ENCODE measurements at regions not wholly inside any gene's neighbourhood (a gene's known extent, or its start where the extent isn't known, plus 50 kb on each side); places are given as distances from the start of the nearest gene placed in this dataset.
A peak's percentile ranks its signal among the peaks of the same experiment; 100 is the strongest.

- Histone ChIP-seq H3K4me3 (ENCODE audit: low read length) (no peak overlapping the region), H3K9me3 (ENCODE audit: control insufficient read depth, low read length) (no peaks in the 10 kb centered on the region), H3K27me3 (ENCODE audit: control insufficient read depth, insufficient read depth, low read length) (no peaks in the 10 kb centered on the region), H3K4me1 (ENCODE audit: control insufficient read depth, insufficient read depth, low read length) (peaks cover 15% of the 10 kb centered on the region), H3K9ac (ENCODE audit: low read length) (no peak overlapping the region), H3K36me3 (ENCODE audit: control insufficient read depth, insufficient read depth, low read length) (no peaks in the 10 kb centered on the region)
Observed at GRCh38 chr10:113443141-113443925, 109.5 kb upstream of the HABP2 start.

- H3K36me3 ChIP-seq (ENCODE audit: control insufficient read depth, insufficient read depth, low read length), result no peaks in the 10 kb centered on the region
- H3K4me3 ChIP-seq (ENCODE audit: low read length), result no peak overlapping the region
- no peak overlapping the region for H3K9ac ChIP-seq (ENCODE audit: low read length)
- peaks cover 15% of the 10 kb centered on the region for H3K4me1 ChIP-seq (ENCODE audit: control insufficient read depth, insufficient read depth, low read length)
- no peaks in the 10 kb centered on the region for H3K9me3 ChIP-seq (ENCODE audit: control insufficient read depth, low read length)
- no peaks in the 10 kb centered on the region for H3K27me3 ChIP-seq (ENCODE audit: control insufficient read depth, insufficient read depth, low read length)
Observed at GRCh38 chr10:113444766-113445365, 108.0 kb upstream of the HABP2 start.

DNA sequence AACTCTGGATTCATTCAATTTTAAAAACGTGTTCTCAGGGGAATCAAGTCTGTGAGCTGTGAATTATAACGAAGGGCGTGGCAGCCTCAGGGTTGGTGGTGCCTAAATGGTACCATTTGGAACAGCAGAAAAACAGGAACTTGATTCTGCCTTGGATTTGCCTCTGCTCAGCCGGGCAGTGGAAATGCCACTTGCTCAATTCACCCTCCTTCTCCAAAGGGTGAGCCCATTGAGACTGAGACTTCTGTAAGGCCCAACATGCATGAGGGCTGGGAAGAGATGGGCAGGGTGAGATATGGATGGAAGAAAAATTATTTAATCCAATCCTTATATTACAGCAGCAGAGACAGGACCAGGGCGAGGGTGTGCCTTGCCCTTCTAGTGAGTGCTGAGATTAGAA, 107.1 kb upstream of the HABP2 start:
- H3K4me3 ChIP-seq (ENCODE audit: low read length), result no peak overlapping the region
- H3K9ac ChIP-seq (ENCODE audit: low read length), result no peak overlapping the region
- peaks cover 15% of the 10 kb centered on the region for H3K4me1 ChIP-seq (ENCODE audit: control insufficient read depth, insufficient read depth, low read length)
- H3K36me3 ChIP-seq (ENCODE audit: control insufficient read depth, insufficient read depth, low read length), result no peaks in the 10 kb centered on the region
- H3K9me3 ChIP-seq (ENCODE audit: control insufficient read depth, low read length), result no peaks in the 10 kb centered on the region
- no peaks in the 10 kb centered on the region for H3K27me3 ChIP-seq (ENCODE audit: control insufficient read depth, insufficient read depth, low read length)

GRCh38 chr10:113446739-113447138, 106.1 kb upstream of the HABP2 start:
- Histone ChIP-seq H3K4me1 (ENCODE audit: control insufficient read depth, insufficient read depth, low read length) (peaks cover 15% of the 10 kb centered on the region), H3K36me3 (ENCODE audit: control insufficient read depth, insufficient read depth, low read length) (no peaks in the 10 kb centered on the region), H3K4me3 (ENCODE audit: low read length) (no peak overlapping the region), H3K9ac (ENCODE audit: low read length) (no peak overlapping the region), H3K27me3 (ENCODE audit: control insufficient read depth, insufficient read depth, low read length) (no peaks in the 10 kb centered on the region), H3K9me3 (ENCODE audit: control insufficient read depth, low read length) (no peaks in the 10 kb centered on the region)

DNA sequence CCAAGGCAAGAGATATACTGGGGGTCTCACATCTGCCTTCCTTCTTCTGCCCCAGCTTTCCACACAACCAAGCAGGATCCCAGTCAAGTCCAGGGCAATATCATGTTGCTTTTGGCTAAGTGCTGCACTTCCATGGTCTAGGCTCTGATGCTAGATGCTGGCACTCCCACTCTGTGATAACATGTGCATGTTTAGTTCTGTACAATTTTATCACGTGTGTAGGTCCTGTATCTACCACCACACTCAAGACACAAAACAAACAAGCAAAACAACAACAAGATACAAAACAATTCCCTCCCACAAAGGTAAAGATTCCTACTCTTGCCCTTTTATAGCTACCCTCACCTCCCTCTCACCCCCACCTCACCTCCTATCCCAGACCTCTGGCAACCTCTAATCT, 105.6 kb upstream of the HABP2 start:
- Histone ChIP-seq H3K9me3 (ENCODE audit: control insufficient read depth, low read length) (no peaks in the 10 kb centered on the region), H3K36me3 (ENCODE audit: control insufficient read depth, insufficient read depth, low read length) (no peaks in the 10 kb centered on the region), H3K4me3 (ENCODE audit: low read length) (no peak overlapping the region), H3K27me3 (ENCODE audit: control insufficient read depth, insufficient read depth, low read length) (no peaks in the 10 kb centered on the region), H3K4me1 (ENCODE audit: control insufficient read depth, insufficient read depth, low read length) (peaks cover 15% of the 10 kb centered on the region), H3K9ac (ENCODE audit: low read length) (no peak overlapping the region)

GRCh38 chr10:113449006-113449695, 103.7 kb upstream of the HABP2 start:
- Histone ChIP-seq H3K9ac (ENCODE audit: low read length) (no peak overlapping the region), H3K27me3 (ENCODE audit: control insufficient read depth, insufficient read depth, low read length) (no peaks in the 10 kb centered on the region), H3K4me3 (ENCODE audit: low read length) (no peak overlapping the region), H3K36me3 (ENCODE audit: control insufficient read depth, insufficient read depth, low read length) (no peaks in the 10 kb centered on the region), H3K9me3 (ENCODE audit: control insufficient read depth, low read length) (no peaks in the 10 kb centered on the region), H3K4me1 (ENCODE audit: control insufficient read depth, insufficient read depth, low read length) (peaks cover 17% of the 10 kb centered on the region)

DNA sequence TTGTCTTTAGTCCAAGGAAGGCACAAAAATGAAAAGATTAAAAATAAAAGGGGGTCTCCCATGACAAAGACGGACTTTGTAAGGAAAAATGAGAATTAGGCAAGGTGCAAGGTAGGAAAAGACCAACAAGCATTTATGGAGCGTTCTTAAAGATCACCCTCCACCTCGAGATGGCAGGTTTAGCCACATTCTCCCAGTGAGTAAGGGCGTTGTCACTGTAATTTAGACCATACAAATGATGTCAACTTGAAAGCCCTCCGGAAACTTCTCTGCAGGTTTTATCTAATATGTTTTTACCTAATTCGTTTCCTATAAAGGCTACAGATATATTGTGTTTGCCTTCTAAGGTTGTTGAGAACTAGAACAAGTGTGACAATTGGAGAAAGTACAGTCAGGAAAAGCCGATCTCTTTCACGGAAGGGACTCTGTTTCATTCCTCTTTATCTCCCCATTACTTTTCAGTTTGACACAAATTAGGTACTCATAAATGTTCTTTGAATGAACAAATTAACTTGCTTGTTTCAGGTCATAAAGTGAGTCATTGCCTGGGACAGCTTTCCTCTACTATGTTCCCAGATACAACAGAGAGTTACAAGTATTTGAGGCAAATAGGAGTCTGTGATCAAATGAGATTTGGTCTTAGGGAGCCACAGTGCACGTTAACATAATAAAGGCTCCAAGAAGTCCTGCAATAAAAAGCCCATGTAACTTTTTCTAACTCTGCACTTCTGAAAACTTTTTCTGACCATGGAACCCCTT, 102.6 kb upstream of the HABP2 start:
- Histone ChIP-seq H3K27me3 (ENCODE audit: control insufficient read depth, insufficient read depth, low read length) (no peaks in the 10 kb centered on the region), H3K9ac (ENCODE audit: low read length) (no peak overlapping the region), H3K36me3 (ENCODE audit: control insufficient read depth, insufficient read depth, low read length) (no peaks in the 10 kb centered on the region), H3K4me3 (ENCODE audit: low read length) (no peak overlapping the region), H3K9me3 (ENCODE audit: control insufficient read depth, low read length) (no peaks in the 10 kb centered on the region), H3K4me1 (ENCODE audit: control insufficient read depth, insufficient read depth, low read length) (peaks cover 27% of the 10 kb centered on the region)

GRCh38 chr10:113450906-113451305, 101.9 kb upstream of the HABP2 start:
- Histone ChIP-seq H3K36me3 (ENCODE audit: control insufficient read depth, insufficient read depth, low read length) (no peaks in the 10 kb centered on the region), H3K4me1 (ENCODE audit: control insufficient read depth, insufficient read depth, low read length) (peaks cover 27% of the 10 kb centered on the region), H3K27me3 (ENCODE audit: control insufficient read depth, insufficient read depth, low read length) (no peaks in the 10 kb centered on the region), H3K9me3 (ENCODE audit: control insufficient read depth, low read length) (no peaks in the 10 kb centered on the region), H3K9ac (ENCODE audit: low read length) (no peak overlapping the region), H3K4me3 (ENCODE audit: low read length) (no peak overlapping the region)

GRCh38 chr10:113452146-113452845, 100.6 kb upstream of the HABP2 start:
- Histone ChIP-seq H3K4me3 (ENCODE audit: low read length) (no peak overlapping the region), H3K36me3 (ENCODE audit: control insufficient read depth, insufficient read depth, low read length) (no peaks in the 10 kb centered on the region), H3K4me1 (ENCODE audit: control insufficient read depth, insufficient read depth, low read length) (peaks cover 13% of the 10 kb centered on the region), H3K9me3 (ENCODE audit: control insufficient read depth, low read length) (no peaks in the 10 kb centered on the region), H3K9ac (ENCODE audit: low read length) (no peak overlapping the region), H3K27me3 (ENCODE audit: control insufficient read depth, insufficient read depth, low read length) (no peaks in the 10 kb centered on the region)

DNA sequence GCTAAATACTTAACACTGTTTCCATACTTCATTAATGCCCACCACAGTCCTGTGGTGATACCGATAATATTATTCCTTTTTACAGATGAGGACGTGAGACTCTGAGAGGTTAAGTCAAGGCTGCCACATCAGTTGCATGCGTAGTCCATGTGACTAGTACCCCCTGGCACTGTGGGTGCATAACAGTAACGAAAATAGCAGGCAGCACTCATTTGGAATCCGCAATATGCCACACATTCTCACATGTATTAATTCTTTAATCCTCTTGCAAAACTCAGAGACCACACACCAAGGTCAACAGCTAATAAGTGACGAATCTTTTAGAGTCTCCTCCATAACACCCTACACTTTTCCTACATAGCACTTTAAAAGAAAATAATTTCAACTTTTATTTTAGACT, 99.5 kb upstream of the HABP2 start:
- H3K27me3 ChIP-seq (ENCODE audit: control insufficient read depth, insufficient read depth, low read length), result no peaks in the 10 kb centered on the region
- no peaks in the 10 kb centered on the region for H3K36me3 ChIP-seq (ENCODE audit: control insufficient read depth, insufficient read depth, low read length)

GRCh38 chr10:113454341-113455061, 98.4 kb upstream of the HABP2 start:
- H3K27me3 ChIP-seq (ENCODE audit: control insufficient read depth, insufficient read depth, low read length), result no peaks in the 10 kb centered on the region
- H3K36me3 ChIP-seq (ENCODE audit: control insufficient read depth, insufficient read depth, low read length), result no peaks in the 10 kb centered on the region
- H3K9me3 ChIP-seq (ENCODE audit: control insufficient read depth, low read length), result no peaks in the 10 kb centered on the region
- H3K4me3 ChIP-seq (ENCODE audit: low read length), result no peak overlapping the region
- peaks cover 12% of the 10 kb centered on the region for H3K4me1 ChIP-seq (ENCODE audit: control insufficient read depth, insufficient read depth, low read length)
- H3K9ac ChIP-seq (ENCODE audit: low read length), result peak overlapping the region; percentile 24

More for the DNA sequence above, 99.5 kb upstream of the HABP2 start:
- no peaks in the 10 kb centered on the region for H3K9me3 ChIP-seq (ENCODE audit: control insufficient read depth, low read length)
- H3K4me3 ChIP-seq (ENCODE audit: low read length), result no peak overlapping the region
- H3K9ac ChIP-seq (ENCODE audit: low read length), result no peak overlapping the region
- peaks cover 12% of the 10 kb centered on the region for H3K4me1 ChIP-seq (ENCODE audit: control insufficient read depth, insufficient read depth, low read length)
